Left renal pelvis (tissue), 4 donors: ENCODE measurements at regions not wholly inside any gene's neighbourhood (a gene's known extent, or its start where the extent isn't known, plus 50 kb on each side); places are given as distances from the start of the nearest gene placed in this dataset.

Source experiments
- DNase-seq, 4 donors: peaks; one replicate each; pipeline ENCODE4 v3.0.0-alpha.2; 2013; ENCODE audit warnings: low read depth in 4 of 4, low spot score in 3 of 4

- peak in 1 of 4 donors; percentile 51 for DNase-seq
These were observed 146.2 kb downstream of the KLF13 start for GRCh38 chr15:31472636-31473384.

- DNase-seq: no peak
These were observed 146.9 kb downstream of the KLF13 start for GRCh38 chr15:31473385-31474058.

GRCh38 chr15:31474059-31474868 is 147.6 kb downstream of the KLF13 start:
- no peak for DNase-seq

- no peak for DNase-seq
These were observed 149.7 kb downstream of the KLF13 start for GRCh38 chr15:31476236-31476810.

- no peak for DNase-seq
These were observed 150.2 kb downstream of the KLF13 start for GRCh38 chr15:31476866-31477265.

GRCh38 chr15:31477301-31477700 is 150.7 kb downstream of the KLF13 start:
- no peak for DNase-seq

- no peak for DNase-seq
These were observed 151.4 kb downstream of the KLF13 start for GRCh38 chr15:31477851-31478701.

GRCh38 chr15:31478702-31479221 is 152.1 kb downstream of the KLF13 start:
- DNase-seq: no peak

- no peak for DNase-seq
These were observed 153.9 kb downstream of the KLF13 start for GRCh38 chr15:31480356-31481025.

- no peak for DNase-seq
These were observed 154.5 kb downstream of the KLF13 start for GRCh38 chr15:31481142-31481541.

GRCh38 chr15:31482122-31482922 is 155.7 kb downstream of the KLF13 start:
- DNase-seq: no peak

- DNase-seq: no peak
These were observed 156.7 kb downstream of the KLF13 start for GRCh38 chr15:31483053-31483985.

- DNase-seq: no peak
These were observed 157.6 kb downstream of the KLF13 start for GRCh38 chr15:31483986-31484951.

- no peak for DNase-seq
These were observed 158.4 kb downstream of the KLF13 start for GRCh38 chr15:31484986-31485385.

- no peak for DNase-seq
These were observed 158.8 kb downstream of the KLF13 start for GRCh38 chr15:31485431-31485830.

- no peak for DNase-seq
These were observed 159.4 kb downstream of the KLF13 start for GRCh38 chr15:31485911-31486461.
